ENCODE measurements at regions not wholly inside any gene's neighbourhood (a gene's known extent, or its start where the extent isn't known, plus 50 kb on each side); places are given as distances from the start of the nearest gene placed in this dataset.
A peak's percentile ranks its signal among the peaks of the same experiment; 100 is the strongest.
"Not testable (repeated sequence)": the region's sequence is repeated elsewhere in the genome, so short reads cannot be mapped to it uniquely, and the experiment has no call there.

GRCh38 chr16:21487956-21488355 lies 111.4 kb upstream of the METTL9 start:
- not testable (repeated sequence) for DNase-seq

GRCh38 chr16:21499046-21499445 lies 100.3 kb upstream of the METTL9 start:
- DNase-seq = not testable (repeated sequence)

- DNase-seq = peak; percentile 53
Measured at GRCh38 chr16:21501223-21501868, 98.0 kb upstream of the METTL9 start.

- peak; percentile 84 for DNase-seq
Measured at GRCh38 chr16:21501869-21502667, 97.3 kb upstream of the METTL9 start.

- not testable (repeated sequence) for DNase-seq
Measured at GRCh38 chr16:21503574-21503920, 95.8 kb upstream of the METTL9 start.

- DNase-seq = not testable (repeated sequence)
Measured at GRCh38 chr16:21503941-21504832, 95.2 kb upstream of the METTL9 start.

GRCh38 chr16:21505751-21506520 lies 93.4 kb upstream of the METTL9 start:
- DNase-seq = not testable (repeated sequence)

GRCh38 chr16:21506857-21507456 lies 92.4 kb upstream of the METTL9 start:
- DNase-seq = peak; percentile 30

- DNase-seq = not testable (repeated sequence)
Measured at GRCh38 chr16:21507631-21508305, 91.6 kb upstream of the METTL9 start.

GRCh38 chr16:21508661-21509436 lies 90.5 kb upstream of the METTL9 start:
- DNase-seq = not testable (repeated sequence)

GRCh38 chr16:21509437-21510086 lies 89.8 kb upstream of the METTL9 start:
- DNase-seq = not testable (repeated sequence)

- DNase-seq = not testable (repeated sequence)
Measured at GRCh38 chr16:21510869-21511255, 88.5 kb upstream of the METTL9 start.

- DNase-seq = not testable (repeated sequence)
Measured at GRCh38 chr16:21511315-21512210, 87.8 kb upstream of the METTL9 start.

- DNase-seq = not testable (repeated sequence)
Measured at GRCh38 chr16:21512280-21513192, 86.8 kb upstream of the METTL9 start.

GRCh38 chr16:21513337-21513741 lies 86.0 kb upstream of the METTL9 start:
- DNase-seq = not testable (repeated sequence)

- DNase-seq = not testable (repeated sequence)
Measured at GRCh38 chr16:21513812-21514473, 85.4 kb upstream of the METTL9 start.

GRCh38 chr16:21514474-21514840 lies 84.9 kb upstream of the METTL9 start:
- not testable (repeated sequence) for DNase-seq
